HT1080 (cell line): ENCODE measurements at regions not wholly inside any gene's neighbourhood (a gene's known extent, or its start where the extent isn't known, plus 50 kb on each side); places are given as distances from the start of the nearest gene placed in this dataset.
"Not testable (repeated sequence)": the region's sequence is repeated elsewhere in the genome, so short reads cannot be mapped to it uniquely, and the experiment has no call there.

Source experiments
- DNase-seq: peaks from one replicate; pipeline ENCODE4 v3.0.0-alpha.2; 2015; ENCODE audit warnings: low read depth

- peak; percentile 3 for DNase-seq
These were observed 57.2 kb downstream of the BMP15 start for GRCh38 chrX:50967736-50968135.

- not testable (repeated sequence) for DNase-seq
These were observed 58.5 kb downstream of the BMP15 start for GRCh38 chrX:50968871-50969635.

- peak; percentile 35 for DNase-seq
These were observed 60.9 kb downstream of the BMP15 start for GRCh38 chrX:50971395-50971794.

GRCh38 chrX:50973199-50973598, 62.7 kb downstream of the BMP15 start:
- no peak for DNase-seq

GRCh38 chrX:50978920-50979682, 68.6 kb downstream of the BMP15 start:
- peak; percentile 1 for DNase-seq

- no peak for DNase-seq
These were observed 69.7 kb downstream of the BMP15 start for GRCh38 chrX:50980251-50980650.

- DNase-seq = peak; percentile 22
These were observed 78.1 kb downstream of the BMP15 start for GRCh38 chrX:50988649-50989048.

- DNase-seq = no peak
These were observed 86.4 kb downstream of the BMP15 start for GRCh38 chrX:50996930-50997329.

- DNase-seq = not testable (repeated sequence)
These were observed 89.8 kb downstream of the BMP15 start for GRCh38 chrX:51000384-51000783.

GRCh38 chrX:51001733-51002632, 91.4 kb downstream of the BMP15 start:
- not testable (repeated sequence) for DNase-seq

- no peak for DNase-seq
These were observed 95.5 kb downstream of the BMP15 start for GRCh38 chrX:51006064-51006463.

- DNase-seq = no peak
These were observed 113.7 kb downstream of the BMP15 start for GRCh38 chrX:51024106-51024696.

GRCh38 chrX:51026862-51027261, 116.3 kb downstream of the BMP15 start:
- no peak for DNase-seq

- DNase-seq = no peak
These were observed 125.2 kb downstream of the BMP15 start for GRCh38 chrX:51035746-51036145.

- no peak for DNase-seq
These were observed 137.4 kb downstream of the BMP15 start for GRCh38 chrX:51047950-51048349.

- no peak for DNase-seq
These were observed 143.2 kb downstream of the BMP15 start for GRCh38 chrX:51053741-51054140.

- DNase-seq = no peak
These were observed 187.5 kb downstream of the BMP15 start for GRCh38 chrX:51098046-51098445.

GRCh38 chrX:51119058-51119926, 208.8 kb downstream of the BMP15 start:
- DNase-seq = not testable (repeated sequence)

GRCh38 chrX:51125743-51126142, 206.9 kb upstream of the NUDT10 start:
- not testable (repeated sequence) for DNase-seq

GRCh38 chrX:51144828-51145442, 187.7 kb upstream of the NUDT10 start:
- peak; percentile 1 for DNase-seq
